ENCODE measurements at regions not wholly inside any gene's neighbourhood (a gene's known extent, or its start where the extent isn't known, plus 50 kb on each side); places are given as distances from the start of the nearest gene placed in this dataset.

GRCh38 chr14:45491914-45492313 lies 238.9 kb upstream of the MIS18BP1 start:
- TF ChIP-seq CTCF (IDR thresholded peaks at IDR 0.05): no peak
- TF ChIP-seq POLR2AphosphoS5 (IDR thresholded peaks at IDR 0.05): no peak
